ENCODE measurements at regions not wholly inside any gene's neighbourhood (a gene's known extent, or its start where the extent isn't known, plus 50 kb on each side); places are given as distances from the start of the nearest gene placed in this dataset.

GRCh38 chr14:86672080-86672479, 1142.1 kb downstream of the FLRT2 start:
- no peak for TF ChIP-seq TAF1 (IDR thresholded peaks at IDR 0.05; ENCODE audit: low read depth)
- TF ChIP-seq, protein P1, sequence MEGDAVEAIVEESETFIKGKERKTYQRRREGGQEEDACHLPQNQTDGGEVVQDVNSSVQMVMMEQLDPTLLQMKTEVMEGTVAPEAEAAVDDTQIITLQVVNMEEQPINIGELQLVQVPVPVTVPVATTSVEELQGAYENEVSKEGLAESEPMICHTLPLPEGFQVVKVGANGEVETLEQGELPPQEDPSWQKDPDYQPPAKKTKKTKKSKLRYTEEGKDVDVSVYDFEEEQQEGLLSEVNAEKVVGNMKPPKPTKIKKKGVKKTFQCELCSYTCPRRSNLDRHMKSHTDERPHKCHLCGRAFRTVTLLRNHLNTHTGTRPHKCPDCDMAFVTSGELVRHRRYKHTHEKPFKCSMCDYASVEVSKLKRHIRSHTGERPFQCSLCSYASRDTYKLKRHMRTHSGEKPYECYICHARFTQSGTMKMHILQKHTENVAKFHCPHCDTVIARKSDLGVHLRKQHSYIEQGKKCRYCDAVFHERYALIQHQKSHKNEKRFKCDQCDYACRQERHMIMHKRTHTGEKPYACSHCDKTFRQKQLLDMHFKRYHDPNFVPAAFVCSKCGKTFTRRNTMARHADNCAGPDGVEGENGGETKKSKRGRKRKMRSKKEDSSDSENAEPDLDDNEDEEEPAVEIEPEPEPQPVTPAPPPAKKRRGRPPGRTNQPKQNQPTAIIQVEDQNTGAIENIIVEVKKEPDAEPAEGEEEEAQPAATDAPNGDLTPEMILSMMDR (IDR thresholded peaks at IDR 0.05; ENCODE audit: poor library complexity, severe bottlenecking), result no peak
- TF ChIP-seq, protein P2, sequence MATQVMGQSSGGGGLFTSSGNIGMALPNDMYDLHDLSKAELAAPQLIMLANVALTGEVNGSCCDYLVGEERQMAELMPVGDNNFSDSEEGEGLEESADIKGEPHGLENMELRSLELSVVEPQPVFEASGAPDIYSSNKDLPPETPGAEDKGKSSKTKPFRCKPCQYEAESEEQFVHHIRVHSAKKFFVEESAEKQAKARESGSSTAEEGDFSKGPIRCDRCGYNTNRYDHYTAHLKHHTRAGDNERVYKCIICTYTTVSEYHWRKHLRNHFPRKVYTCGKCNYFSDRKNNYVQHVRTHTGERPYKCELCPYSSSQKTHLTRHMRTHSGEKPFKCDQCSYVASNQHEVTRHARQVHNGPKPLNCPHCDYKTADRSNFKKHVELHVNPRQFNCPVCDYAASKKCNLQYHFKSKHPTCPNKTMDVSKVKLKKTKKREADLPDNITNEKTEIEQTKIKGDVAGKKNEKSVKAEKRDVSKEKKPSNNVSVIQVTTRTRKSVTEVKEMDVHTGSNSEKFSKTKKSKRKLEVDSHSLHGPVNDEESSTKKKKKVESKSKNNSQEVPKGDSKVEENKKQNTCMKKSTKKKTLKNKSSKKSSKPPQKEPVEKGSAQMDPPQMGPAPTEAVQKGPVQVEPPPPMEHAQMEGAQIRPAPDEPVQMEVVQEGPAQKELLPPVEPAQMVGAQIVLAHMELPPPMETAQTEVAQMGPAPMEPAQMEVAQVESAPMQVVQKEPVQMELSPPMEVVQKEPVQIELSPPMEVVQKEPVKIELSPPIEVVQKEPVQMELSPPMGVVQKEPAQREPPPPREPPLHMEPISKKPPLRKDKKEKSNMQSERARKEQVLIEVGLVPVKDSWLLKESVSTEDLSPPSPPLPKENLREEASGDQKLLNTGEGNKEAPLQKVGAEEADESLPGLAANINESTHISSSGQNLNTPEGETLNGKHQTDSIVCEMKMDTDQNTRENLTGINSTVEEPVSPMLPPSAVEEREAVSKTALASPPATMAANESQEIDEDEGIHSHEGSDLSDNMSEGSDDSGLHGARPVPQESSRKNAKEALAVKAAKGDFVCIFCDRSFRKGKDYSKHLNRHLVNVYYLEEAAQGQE (IDR thresholded peaks at IDR 0.05; ENCODE audit: borderline replicate concordance), result no peak
- no peak for TF ChIP-seq POLR2AphosphoS5 (IDR thresholded peaks at IDR 0.05)
